GM18861 (cell line): ENCODE measurements at regions not wholly inside any gene's neighbourhood (a gene's known extent, or its start where the extent isn't known, plus 50 kb on each side); places are given as distances from the start of the nearest gene placed in this dataset.
"Not testable (repeated sequence)": the region's sequence is repeated elsewhere in the genome, so short reads cannot be mapped to it uniquely, and the experiment has no call there.

Experiments
- ATAC-seq: cut with Tn5 transposase; IDR thresholded peaks from one replicate; pipeline ENCODE4 v1.9.1; 2021; ENCODE audit not compliant: unreplicated experiment

GRCh38 chr2:47728551-47728950, 54.4 kb upstream of the MSH6 start:
- no peak for ATAC-seq

DNA sequence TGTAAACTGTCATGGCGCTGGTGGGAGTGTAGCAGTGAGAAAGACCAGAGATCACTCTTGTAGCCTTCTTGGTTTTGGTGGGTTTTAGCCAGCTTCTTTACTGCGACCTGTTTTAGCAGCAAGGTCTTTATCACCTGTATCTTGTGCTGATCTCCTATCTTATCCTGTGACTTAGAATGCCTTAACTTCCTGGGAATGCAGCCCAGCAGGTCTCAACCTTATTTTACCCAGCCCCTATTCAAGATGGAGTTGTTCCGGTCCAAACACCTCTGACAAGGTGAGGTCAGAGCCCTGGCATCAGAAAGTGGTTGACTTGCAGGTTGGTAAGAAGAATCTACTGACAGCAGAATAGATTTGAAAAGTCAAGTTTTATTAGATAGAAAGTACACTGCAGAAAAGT, 55.0 kb upstream of the MSH6 start:
- no peak for ATAC-seq

GRCh38 chr2:47726978-47727377, 56.0 kb upstream of the MSH6 start:
- not testable (repeated sequence) for ATAC-seq

GRCh38 chr2:47725808-47726207, 57.1 kb upstream of the MSH6 start:
- ATAC-seq: no peak

GRCh38 chr2:47724221-47724981, 58.5 kb upstream of the MSH6 start:
- peak; percentile 90 for ATAC-seq

DNA sequence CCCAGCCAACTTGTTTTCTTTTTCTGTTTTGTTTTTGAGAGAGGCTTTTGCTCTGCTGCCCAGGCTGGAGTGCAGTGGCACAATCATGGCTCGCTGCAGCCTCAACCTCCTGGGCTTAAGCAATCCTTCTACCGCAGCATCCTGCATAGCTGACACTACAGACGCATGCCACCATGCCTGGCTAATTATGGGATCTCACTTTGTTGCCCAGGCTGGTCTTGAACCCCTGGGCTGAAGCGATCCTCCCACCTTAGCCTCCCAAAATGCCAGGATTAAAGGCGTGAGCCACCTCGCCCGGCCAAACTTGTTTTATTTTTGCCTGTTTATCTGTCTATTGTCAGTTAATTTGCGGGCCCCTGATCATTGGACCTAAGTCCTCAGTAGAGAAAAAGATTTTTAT, 61.6 kb upstream of the MSH6 start:
- ATAC-seq: no peak

- no peak for ATAC-seq
Observed at GRCh38 chr2:47720559-47720958, 62.4 kb upstream of the MSH6 start.

DNA sequence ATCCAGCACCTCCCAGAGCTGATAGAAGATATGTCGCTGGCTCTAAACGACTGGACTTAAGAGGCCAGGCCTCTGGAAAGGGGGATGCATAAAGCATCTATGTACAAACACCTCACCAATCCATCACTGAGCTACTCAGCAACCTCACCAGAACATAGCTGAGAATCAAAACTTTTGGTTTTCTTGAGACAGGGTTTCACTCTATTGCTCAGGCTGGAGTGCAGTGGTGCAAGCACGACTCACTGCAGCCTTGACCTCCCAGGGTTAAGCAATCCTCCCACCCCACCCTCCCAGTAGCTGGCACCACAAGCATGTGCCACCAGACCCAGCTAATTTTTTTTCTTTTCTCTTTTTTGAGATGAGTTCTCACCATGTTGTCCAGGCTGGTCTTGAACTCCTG, 62.9 kb upstream of the MSH6 start:
- ATAC-seq: no peak

DNA sequence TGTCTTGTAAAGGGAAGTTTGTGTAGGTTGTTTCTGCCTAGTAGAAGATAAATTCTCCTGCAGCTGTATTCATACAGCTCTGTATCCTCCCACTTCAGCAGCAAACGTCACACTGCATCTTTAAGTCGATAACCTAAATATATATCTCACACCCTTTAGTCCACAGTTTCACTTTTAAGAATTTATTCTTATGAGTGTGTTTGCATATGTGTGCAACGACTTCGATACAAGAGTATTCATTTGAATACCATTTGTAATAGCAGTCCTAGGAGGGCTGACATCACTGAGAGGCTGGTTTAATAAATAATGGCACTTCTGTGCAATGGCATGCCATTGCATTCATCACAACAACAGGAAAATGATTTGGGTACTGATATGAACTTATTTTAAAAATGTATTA, 63.8 kb upstream of the MSH6 start:
- ATAC-seq: peak; percentile 61

DNA sequence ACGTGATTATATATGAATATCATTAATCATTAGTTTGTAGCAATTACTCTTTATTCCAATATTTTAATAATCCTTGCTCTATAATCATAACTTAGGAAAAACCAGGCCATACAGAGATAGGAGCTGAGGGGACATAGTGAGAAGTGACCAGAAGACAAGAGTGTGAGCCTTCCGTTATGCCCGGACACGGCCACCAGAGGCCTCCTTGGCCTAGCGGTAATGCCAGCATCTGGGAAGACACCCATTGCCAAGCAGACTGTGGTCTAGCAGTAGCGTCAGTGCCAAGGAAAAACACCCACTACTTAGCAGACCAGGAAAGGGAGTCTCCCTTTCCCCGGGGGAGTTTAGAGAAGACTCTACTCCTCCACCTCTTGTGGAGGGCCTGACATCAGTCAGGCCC, 66.6 kb upstream of the MSH6 start:
- ATAC-seq: not testable (repeated sequence)

- ATAC-seq: no peak
Observed at GRCh38 chr2:47715552-47715951, 67.4 kb upstream of the MSH6 start.

GRCh38 chr2:47708801-47709499, 74.0 kb upstream of the MSH6 start:
- peak; percentile 75 for ATAC-seq

DNA sequence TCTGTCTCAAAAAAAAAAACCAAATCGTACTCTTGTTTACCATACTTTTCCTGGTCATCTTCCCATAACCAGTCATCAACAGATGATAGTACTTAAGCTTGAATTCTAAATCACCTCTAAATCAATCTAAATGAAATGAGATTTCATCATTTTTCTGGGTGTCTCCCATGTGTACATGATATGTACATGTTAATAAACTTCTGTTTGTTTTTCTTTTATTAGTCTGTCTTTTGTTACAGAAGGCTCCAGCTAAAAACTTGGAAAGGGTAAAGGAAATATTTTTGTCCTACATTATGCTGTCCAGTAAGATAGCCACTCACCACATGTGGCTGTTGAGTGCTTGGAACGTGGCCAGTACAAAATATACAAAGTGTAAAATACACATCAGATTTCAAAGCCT, 78.7 kb upstream of the MSH6 start:
- ATAC-seq: no peak

DNA sequence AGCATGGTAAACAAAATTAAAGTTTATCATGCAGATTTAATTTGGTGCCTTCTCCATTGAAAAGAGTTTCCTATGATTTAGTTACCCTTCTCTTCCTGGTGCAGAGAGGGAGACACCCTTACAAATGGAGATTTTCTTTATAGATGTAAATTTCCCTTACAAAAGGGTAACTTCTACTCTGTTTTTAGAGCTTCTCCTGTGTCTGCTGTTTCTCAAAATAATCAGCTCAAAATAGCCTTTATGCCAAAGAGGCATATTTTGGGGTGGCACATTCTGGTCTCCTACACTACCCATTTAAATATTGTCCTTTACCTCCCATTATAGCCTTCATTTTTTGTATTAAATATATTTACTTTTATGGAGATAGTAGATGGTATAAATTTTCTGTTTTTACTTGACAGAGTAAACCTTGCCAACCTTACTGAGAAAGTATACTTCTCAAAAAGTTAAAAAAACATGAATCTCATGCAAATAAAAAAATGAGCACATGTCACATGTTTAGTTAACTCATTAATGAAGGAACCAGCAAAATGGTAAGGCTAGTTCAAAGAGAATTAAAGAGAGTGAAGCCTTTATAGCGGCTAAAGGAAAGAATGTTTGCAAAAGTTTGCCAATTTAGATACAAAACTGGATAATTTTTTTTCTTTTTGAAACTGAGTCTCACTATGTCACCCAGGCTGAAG, 83.3 kb upstream of the MSH6 start:
- ATAC-seq: no peak

DNA sequence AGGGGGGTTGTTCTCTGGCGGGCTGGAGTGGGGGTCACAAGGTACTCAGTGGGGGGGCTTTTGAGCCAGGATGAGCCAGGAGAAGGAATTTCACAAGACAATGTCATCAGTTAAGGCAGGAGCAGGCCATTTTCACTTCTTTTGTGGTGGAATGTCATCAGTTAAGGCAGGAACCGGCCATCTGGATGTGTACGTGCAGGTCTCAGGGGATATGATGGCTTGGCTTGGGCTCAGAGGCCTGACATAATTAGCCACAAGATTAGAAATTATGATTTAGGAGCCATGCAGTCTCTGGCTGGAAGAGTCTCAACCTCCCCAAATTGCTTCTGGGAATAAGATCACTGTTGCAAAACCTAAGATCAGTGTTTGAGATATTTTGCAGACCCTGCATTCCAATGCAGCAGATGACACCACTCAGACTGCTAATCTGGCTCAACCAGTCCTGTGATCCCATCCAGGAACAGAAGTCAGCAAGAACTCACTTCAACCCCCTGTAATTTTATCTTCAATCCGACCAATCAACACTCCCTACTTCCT, 84.4 kb upstream of the MSH6 start:
- ATAC-seq: not testable (repeated sequence)

GRCh38 chr2:47697681-47698435, 85.1 kb upstream of the MSH6 start:
- ATAC-seq: not testable (repeated sequence)

GRCh38 chr2:47697000-47697601, 85.8 kb upstream of the MSH6 start:
- ATAC-seq: peak; percentile 63

GRCh38 chr2:47696478-47696831, 86.5 kb upstream of the MSH6 start:
- no peak for ATAC-seq

DNA sequence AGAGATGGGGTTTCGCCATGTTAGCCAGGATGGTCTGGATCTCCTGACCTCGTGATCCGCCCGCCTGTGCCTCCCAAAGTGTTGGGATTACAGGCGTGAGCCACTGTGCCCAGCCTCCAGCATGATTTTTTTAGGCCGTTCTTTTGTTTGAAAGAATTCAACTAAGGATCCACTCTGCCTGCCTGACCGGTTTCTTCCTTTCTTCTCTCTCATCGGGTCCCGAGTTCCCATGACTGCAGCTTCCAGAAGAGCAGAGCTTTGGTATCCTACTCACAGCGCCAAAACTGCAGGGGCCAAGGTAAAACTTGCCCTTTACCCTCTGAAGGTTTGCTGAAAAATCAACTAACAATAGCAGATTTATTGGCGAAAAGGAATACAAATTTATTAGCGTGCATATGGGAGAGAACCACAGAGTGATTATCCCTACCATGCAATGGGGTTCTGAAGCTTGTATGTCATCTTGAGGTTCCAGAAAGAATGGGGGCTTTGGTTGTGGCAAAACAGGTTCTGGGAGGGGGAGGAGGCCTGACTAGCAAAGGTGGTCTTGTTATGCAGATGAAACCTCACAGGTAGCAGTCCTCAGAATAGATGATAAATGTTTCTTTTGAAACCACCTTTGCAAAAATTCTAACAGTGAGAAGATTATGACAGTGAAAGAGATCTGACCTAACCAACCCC, 87.0 kb upstream of the MSH6 start:
- no peak for ATAC-seq

DNA sequence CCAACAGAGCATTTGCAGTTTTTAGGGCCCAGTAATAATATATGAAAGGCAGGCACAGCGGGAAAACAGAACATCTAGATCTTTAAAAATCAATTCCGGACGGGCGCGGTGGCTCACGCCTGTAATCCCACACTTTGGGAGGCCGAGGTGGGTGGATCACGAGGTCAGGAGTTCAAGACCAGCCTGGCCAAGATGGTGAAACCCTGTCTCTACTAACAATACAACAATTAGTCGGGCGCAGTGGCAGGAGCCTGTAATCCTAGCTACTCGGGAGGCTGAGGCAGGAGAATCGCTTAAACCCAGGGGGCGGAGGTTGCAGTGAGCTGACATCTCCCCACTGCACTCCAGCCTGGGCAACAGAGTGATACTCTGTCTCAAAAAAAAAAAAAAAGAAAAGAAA, 88.5 kb upstream of the MSH6 start:
- ATAC-seq: not testable (repeated sequence)
